ENCODE measurements at regions not wholly inside any gene's neighbourhood (a gene's known extent, or its start where the extent isn't known, plus 50 kb on each side); places are given as distances from the start of the nearest gene placed in this dataset.
"Not testable (repeated sequence)": the region's sequence is repeated elsewhere in the genome, so short reads cannot be mapped to it uniquely, and the experiment has no call there.

DNA sequence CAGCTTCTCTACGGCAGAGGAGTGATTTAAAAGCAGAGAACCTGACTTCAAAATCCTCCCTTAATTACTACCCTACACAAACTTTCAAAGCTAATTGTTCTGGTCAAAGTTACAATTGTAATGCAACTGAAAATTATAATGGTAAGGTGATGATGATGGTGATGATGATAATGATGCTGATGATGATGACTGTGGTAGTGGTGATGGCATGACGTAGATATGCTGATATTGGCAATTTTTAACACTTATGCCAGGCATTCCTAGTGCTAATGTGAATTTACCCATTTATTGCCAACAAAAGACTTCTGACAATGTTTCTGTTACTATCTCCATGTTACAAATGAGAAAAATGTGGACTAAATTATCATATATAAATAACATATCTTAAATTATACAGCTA, 1831.1 kb downstream of the LRRC4C start:
- peaks cover 3% of the 10 kb centered on the region for H3K9me3 ChIP-seq (ENCODE audit: low read depth, low read length)

DNA sequence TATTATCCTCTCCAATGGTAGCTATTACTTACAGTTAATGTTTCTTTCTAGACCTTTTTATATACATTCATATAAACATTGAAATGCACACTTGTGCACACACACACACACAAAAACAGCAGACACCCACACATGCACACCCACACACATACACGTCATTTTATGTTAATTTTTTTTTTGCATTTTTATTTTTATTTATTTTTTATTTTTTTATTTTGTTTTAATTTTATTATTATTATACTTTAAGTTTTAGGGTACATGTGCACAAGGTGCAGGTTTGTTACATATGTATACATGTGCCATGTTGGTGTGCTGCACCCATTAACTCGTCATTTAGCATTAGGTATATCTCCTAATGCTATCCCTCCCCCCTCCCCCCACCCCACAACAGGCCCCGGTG, 1839.1 kb downstream of the LRRC4C start:
- not testable (repeated sequence) for DNase-seq (ENCODE audit: insufficient read length, low spot score, missing footprints); H2AFZ ChIP-seq (ENCODE audit: low read length); H3K79me2 ChIP-seq (ENCODE audit: insufficient read depth, low read length); H3K4me3 ChIP-seq (ENCODE audit: insufficient read depth, low read length); H3K4me2 ChIP-seq (ENCODE audit: insufficient read depth, low read length); H4K20me1 ChIP-seq (ENCODE audit: insufficient read depth, low read length); H3K27ac ChIP-seq (ENCODE audit: low read depth, low read length); H3K27me3 ChIP-seq (ENCODE audit: insufficient read depth, low read length); H3K36me3 ChIP-seq (ENCODE audit: insufficient read depth, low read length); H3K4me1 ChIP-seq (ENCODE audit: insufficient read depth, low read length); H3K9me3 ChIP-seq (ENCODE audit: low read depth, low read length)

More for the DNA sequence above, 1831.1 kb downstream of the LRRC4C start:
- TF ChIP-seq, protein P1, sequence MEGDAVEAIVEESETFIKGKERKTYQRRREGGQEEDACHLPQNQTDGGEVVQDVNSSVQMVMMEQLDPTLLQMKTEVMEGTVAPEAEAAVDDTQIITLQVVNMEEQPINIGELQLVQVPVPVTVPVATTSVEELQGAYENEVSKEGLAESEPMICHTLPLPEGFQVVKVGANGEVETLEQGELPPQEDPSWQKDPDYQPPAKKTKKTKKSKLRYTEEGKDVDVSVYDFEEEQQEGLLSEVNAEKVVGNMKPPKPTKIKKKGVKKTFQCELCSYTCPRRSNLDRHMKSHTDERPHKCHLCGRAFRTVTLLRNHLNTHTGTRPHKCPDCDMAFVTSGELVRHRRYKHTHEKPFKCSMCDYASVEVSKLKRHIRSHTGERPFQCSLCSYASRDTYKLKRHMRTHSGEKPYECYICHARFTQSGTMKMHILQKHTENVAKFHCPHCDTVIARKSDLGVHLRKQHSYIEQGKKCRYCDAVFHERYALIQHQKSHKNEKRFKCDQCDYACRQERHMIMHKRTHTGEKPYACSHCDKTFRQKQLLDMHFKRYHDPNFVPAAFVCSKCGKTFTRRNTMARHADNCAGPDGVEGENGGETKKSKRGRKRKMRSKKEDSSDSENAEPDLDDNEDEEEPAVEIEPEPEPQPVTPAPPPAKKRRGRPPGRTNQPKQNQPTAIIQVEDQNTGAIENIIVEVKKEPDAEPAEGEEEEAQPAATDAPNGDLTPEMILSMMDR (IDR thresholded peaks at IDR 0.05; ENCODE audit: extremely low read depth, low read depth, low read length) = no peak
- no peak overlapping the region for H3K4me2 ChIP-seq (ENCODE audit: insufficient read depth, low read length)
- H3K4me1 ChIP-seq (ENCODE audit: insufficient read depth, low read length) = no peaks in the 10 kb centered on the region
- DNase-seq (ENCODE audit: insufficient read length, low spot score, missing footprints) = no peak
- H3K79me2 ChIP-seq (ENCODE audit: insufficient read depth, low read length) = no peaks in the 10 kb centered on the region
- no peaks in the 10 kb centered on the region for H4K20me1 ChIP-seq (ENCODE audit: insufficient read depth, low read length)
- H3K4me3 ChIP-seq (ENCODE audit: insufficient read depth, low read length) = no peak overlapping the region
- H3K27ac ChIP-seq (ENCODE audit: low read depth, low read length) = no peak overlapping the region
- H2AFZ ChIP-seq (ENCODE audit: low read length) = no peak overlapping the region
- no peaks in the 10 kb centered on the region for H3K36me3 ChIP-seq (ENCODE audit: insufficient read depth, low read length)
- no peaks in the 10 kb centered on the region for H3K27me3 ChIP-seq (ENCODE audit: insufficient read depth, low read length)

DNA sequence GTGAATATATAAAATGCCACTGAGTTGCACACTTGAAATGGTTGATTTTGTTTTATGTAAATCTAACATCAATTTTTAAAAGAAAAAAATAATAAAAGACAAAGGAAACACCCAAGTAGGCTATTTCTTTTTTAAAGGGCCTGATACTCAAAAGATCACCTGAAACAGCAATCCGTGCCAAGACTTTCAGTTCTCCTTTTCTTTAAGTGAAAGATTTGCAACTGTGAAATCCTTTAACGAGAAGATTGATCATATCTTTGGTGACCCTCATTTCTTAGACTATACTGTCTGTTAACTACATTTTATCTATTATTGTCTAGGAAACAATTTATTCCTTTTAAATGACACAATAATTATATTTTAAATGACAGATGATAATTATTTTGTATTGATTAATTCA, 1841.5 kb downstream of the LRRC4C start:
- no peak overlapping the region for H3K4me3 ChIP-seq (ENCODE audit: insufficient read depth, low read length)
- H3K27me3 ChIP-seq (ENCODE audit: insufficient read depth, low read length) = no peaks in the 10 kb centered on the region
- no peaks in the 10 kb centered on the region for H3K79me2 ChIP-seq (ENCODE audit: insufficient read depth, low read length)
- H3K27ac ChIP-seq (ENCODE audit: low read depth, low read length) = no peak overlapping the region
- no peaks in the 10 kb centered on the region for H3K4me1 ChIP-seq (ENCODE audit: insufficient read depth, low read length)
- H3K9me3 ChIP-seq (ENCODE audit: low read depth, low read length) = peaks cover 4% of the 10 kb centered on the region
- no peak overlapping the region for H2AFZ ChIP-seq (ENCODE audit: low read length)
- TF ChIP-seq, protein P1 (IDR thresholded peaks at IDR 0.05; ENCODE audit: extremely low read depth, low read depth, low read length) = no peak
- H3K36me3 ChIP-seq (ENCODE audit: insufficient read depth, low read length) = no peaks in the 10 kb centered on the region
- DNase-seq (ENCODE audit: insufficient read length, low spot score, missing footprints) = no peak
- H4K20me1 ChIP-seq (ENCODE audit: insufficient read depth, low read length) = no peaks in the 10 kb centered on the region
- no peak overlapping the region for H3K4me2 ChIP-seq (ENCODE audit: insufficient read depth, low read length)

DNA sequence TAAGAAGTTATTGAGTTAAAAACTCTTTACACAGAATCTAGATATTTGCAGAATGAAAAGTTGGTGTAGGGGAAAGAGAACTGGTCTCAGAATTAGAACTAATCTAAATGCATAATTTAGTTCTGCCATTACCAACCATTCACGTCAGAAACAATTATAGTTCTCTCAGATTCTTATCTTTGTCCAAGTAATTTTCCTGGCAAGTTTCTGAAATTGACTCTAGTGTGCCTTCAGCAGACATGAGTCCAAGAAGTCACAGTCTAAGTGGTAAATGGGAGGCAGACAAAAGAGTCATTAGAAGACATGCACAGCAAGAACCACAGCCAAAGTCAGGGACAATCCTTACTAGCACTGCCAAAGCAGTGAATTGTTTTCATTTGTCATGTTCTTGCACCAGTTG, 1870.1 kb downstream of the LRRC4C start:
- Histone ChIP-seq H3K27ac (ENCODE audit: low read depth, low read length) (no peak overlapping the region), H3K36me3 (ENCODE audit: insufficient read depth, low read length) (no peaks in the 10 kb centered on the region), H4K20me1 (ENCODE audit: insufficient read depth, low read length) (no peaks in the 10 kb centered on the region), H3K4me2 (ENCODE audit: insufficient read depth, low read length) (no peak overlapping the region), H3K79me2 (ENCODE audit: insufficient read depth, low read length) (no peaks in the 10 kb centered on the region), H3K9me3 (ENCODE audit: low read depth, low read length) (peaks cover 2% of the 10 kb centered on the region), H2AFZ (ENCODE audit: low read length) (no peak overlapping the region), H3K27me3 (ENCODE audit: insufficient read depth, low read length) (no peaks in the 10 kb centered on the region), H3K4me3 (ENCODE audit: insufficient read depth, low read length) (no peak overlapping the region), H3K4me1 (ENCODE audit: insufficient read depth, low read length) (no peaks in the 10 kb centered on the region)
- TF ChIP-seq, protein P1 (IDR thresholded peaks at IDR 0.05; ENCODE audit: extremely low read depth, low read depth, low read length) = no peak
- DNase-seq (ENCODE audit: insufficient read length, low spot score, missing footprints) = no peak

Measured in osteoblast (primary cell).